Osteoblast (primary cell): ENCODE measurements at regions not wholly inside any gene's neighbourhood (a gene's known extent, or its start where the extent isn't known, plus 50 kb on each side); places are given as distances from the start of the nearest gene placed in this dataset.

Experiments
- DNase-seq: peaks from one replicate; pipeline ENCODE4 v3.0.0; 2011; ENCODE audit warnings: low spot score, mixed read lengths; ENCODE audit not compliant: insufficient read length; ENCODE audit errors: missing footprints
- H2AFZ ChIP-seq: 2 replicates; pipeline ENCODE4 v1.6.0; 2011; ENCODE audit warnings: mild to moderate bottlenecking, low read length
- H3K27ac ChIP-seq: 2 replicates; pipeline ENCODE4 v1.5.1; 2011; ENCODE audit warnings: mild to moderate bottlenecking, low read depth, low read length, moderate library complexity
- H3K27me3 ChIP-seq: 2 replicates; pipeline ENCODE4 v1.6.0; 2012; ENCODE audit warnings: mild to moderate bottlenecking, control low read depth, inconsistent platforms, low read length, moderate library complexity; ENCODE audit not compliant: insufficient read depth
- H3K36me3 ChIP-seq: 2 replicates; pipeline ENCODE4 v1.5.1; 2011; ENCODE audit warnings: mild to moderate bottlenecking, low read length, control low read depth, moderate library complexity; ENCODE audit not compliant: insufficient read depth
- H3K4me1 ChIP-seq: 2 replicates; pipeline ENCODE4 v1.5.1; 2011; ENCODE audit warnings: mild to moderate bottlenecking, low read length, control low read depth, moderate library complexity; ENCODE audit not compliant: insufficient read depth
- H3K4me2 ChIP-seq: 2 replicates; pipeline ENCODE4 v1.6.0; 2011; ENCODE audit warnings: mild to moderate bottlenecking, low read length; ENCODE audit not compliant: insufficient read depth
- H3K4me3 ChIP-seq: fragments of 200-600 bp; sonication (generic); 3 replicates; pipeline ENCODE4 v1.5.1; 2012; ENCODE audit warnings: mild to moderate bottlenecking, low read length, inconsistent platforms; ENCODE audit not compliant: insufficient read depth
- H3K79me2 ChIP-seq: 2 replicates; pipeline ENCODE4 v1.6.0; 2012; ENCODE audit warnings: mild to moderate bottlenecking, low read length, control low read depth, inconsistent platforms; ENCODE audit not compliant: insufficient read depth
- H3K9me3 ChIP-seq: 2 replicates; pipeline ENCODE4 v1.5.1; 2011; ENCODE audit warnings: low read depth, low read length, control low read depth
- H4K20me1 ChIP-seq: 2 replicates; pipeline ENCODE4 v1.6.0; 2012; ENCODE audit warnings: mild to moderate bottlenecking, low read length, control low read depth; ENCODE audit not compliant: insufficient read depth
- CTCF ChIP-seq: IDR thresholded peaks from 2 replicates; pipeline ENCODE4 v1.5.1; 2011; ENCODE audit warnings: mild to moderate bottlenecking, low read depth, low read length, moderate library complexity; ENCODE audit errors: extremely low read depth

- no peak overlapping the region for H3K4me2 ChIP-seq
- H4K20me1 ChIP-seq = no peaks in the 10 kb centered on the region
- DNase-seq = no peak
- H2AFZ ChIP-seq = no peak overlapping the region
- H3K9me3 ChIP-seq = no peaks in the 10 kb centered on the region
- no peak overlapping the region for H3K27ac ChIP-seq
- peaks cover 5% of the 10 kb centered on the region for H3K27me3 ChIP-seq
- H3K4me1 ChIP-seq = no peaks in the 10 kb centered on the region
- H3K79me2 ChIP-seq = no peaks in the 10 kb centered on the region
- H3K4me3 ChIP-seq = no peak overlapping the region
- TF ChIP-seq CTCF = no peak
- H3K36me3 ChIP-seq = no peaks in the 10 kb centered on the region
Measured at GRCh38 chr9:79776581-79776980, 204.8 kb downstream of the TLE4 start.
